Muscle layer of duodenum (tissue), 2 donors: ENCODE measurements at regions not wholly inside any gene's neighbourhood (a gene's known extent, or its start where the extent isn't known, plus 50 kb on each side); places are given as distances from the start of the nearest gene placed in this dataset.

Experiments
- H3K27ac ChIP-seq: one replicate; pipeline ENCODE4 v1.7.0; 2013; ENCODE audit warnings: mild to moderate bottlenecking, low read length
- H3K27me3 ChIP-seq: one replicate; pipeline ENCODE4 v1.7.0; 2013; ENCODE audit warnings: low read depth, mild to moderate bottlenecking, control low read depth, low read length
- H3K36me3 ChIP-seq, 2 donors: one replicate each; pipeline ENCODE4 v1.7.0; 2013; ENCODE audit warnings: low read length in 2 of 2, control low read depth in 1 of 2, mild to moderate bottlenecking in 1 of 2; ENCODE audit not compliant: insufficient read depth in 2 of 2, control insufficient read depth in 1 of 2
- H3K4me1 ChIP-seq, 2 donors: one replicate each; pipeline ENCODE4 v1.7.0; 2013; ENCODE audit warnings: low read length in 2 of 2, mild to moderate bottlenecking in 2 of 2, control low read depth in 1 of 2, moderate library complexity in 1 of 2; ENCODE audit not compliant: insufficient read depth in 2 of 2, control insufficient read depth in 1 of 2
- H3K4me3 ChIP-seq, 2 donors: one replicate each; pipeline ENCODE4 v1.7.0; 2013; ENCODE audit warnings: low read length in 2 of 2, low read depth in 1 of 2, mild to moderate bottlenecking in 1 of 2
- H3K9me3 ChIP-seq, 2 donors: one replicate each; pipeline ENCODE4 v1.7.0; 2013; ENCODE audit warnings: low read length in 2 of 2, control low read depth in 1 of 2, mild to moderate bottlenecking in 1 of 2; ENCODE audit not compliant: control insufficient read depth in 1 of 2
- donor health status: healthy.

DNA sequence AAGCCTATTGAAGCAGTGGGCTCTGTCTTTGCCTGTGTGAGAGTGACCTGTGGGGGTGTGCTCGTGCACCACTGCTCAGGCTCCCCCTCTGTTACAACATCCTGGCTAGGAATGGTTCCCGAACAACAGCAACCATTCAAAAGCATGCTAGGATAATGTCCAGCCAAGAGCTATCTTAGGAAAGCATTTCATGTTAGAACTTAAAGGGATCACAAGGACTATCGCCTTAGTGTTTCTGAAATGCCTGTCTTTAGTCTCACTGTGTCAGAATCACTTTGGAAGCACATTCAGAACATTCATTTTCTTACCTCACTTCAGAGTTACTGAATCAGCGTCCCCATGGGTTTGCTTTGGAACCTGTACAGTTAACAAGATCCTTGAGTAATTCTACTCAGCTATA, 134.9 kb upstream of the DSEL start:
- no peaks in the 10 kb centered on the region for H3K36me3 ChIP-seq

DNA sequence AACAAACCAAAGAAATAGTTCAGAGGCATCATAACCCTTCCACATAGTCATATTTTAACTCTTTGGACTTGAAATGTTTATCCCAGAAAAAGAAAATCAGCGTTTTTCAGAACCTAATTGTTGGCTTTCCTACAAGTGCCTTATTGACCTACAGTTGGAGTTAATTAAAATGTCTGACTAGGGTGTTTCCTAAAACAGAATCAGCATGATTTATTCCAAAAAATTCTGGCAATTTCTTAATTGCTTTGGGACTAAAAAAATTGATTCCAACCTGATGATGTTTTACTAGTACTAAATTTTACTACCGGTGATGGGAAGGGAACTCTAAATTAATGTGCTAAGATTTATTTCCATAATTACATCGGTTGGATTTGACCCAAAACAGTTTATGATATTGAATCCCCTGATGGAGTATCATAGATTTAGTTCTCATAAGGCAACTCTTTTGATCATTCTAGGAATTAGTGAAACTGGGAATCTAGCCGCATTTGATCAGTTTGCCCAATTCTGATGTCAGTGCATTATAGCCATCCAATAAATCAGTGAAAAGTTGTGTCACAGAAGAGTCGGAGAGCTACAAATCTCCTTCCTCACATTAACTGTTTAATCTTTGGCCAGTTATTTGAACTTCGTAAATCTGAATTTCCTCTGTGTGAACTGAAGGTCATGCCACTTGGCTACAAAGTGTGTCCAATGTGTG, 134.3 kb upstream of the DSEL start:
- H3K36me3 ChIP-seq = no peaks in the 10 kb centered on the region
- H3K27ac ChIP-seq = no peak overlapping the region
- H3K27me3 ChIP-seq = no peaks in the 10 kb centered on the region
- H3K4me3 ChIP-seq = no peak overlapping the region
- H3K4me1 ChIP-seq = peaks cover 0 to 5% of the 10 kb centered on the region in 2 donors
- H3K9me3 ChIP-seq = no peaks in the 10 kb centered on the region

More for the DNA sequence above, 134.9 kb upstream of the DSEL start:
- Histone ChIP-seq H3K4me3 (no peak overlapping the region), H3K9me3 (no peaks in the 10 kb centered on the region), H3K27me3 (no peaks in the 10 kb centered on the region), H3K4me1 (peaks cover 0 to 5% of the 10 kb centered on the region in 2 donors), H3K27ac (no peak overlapping the region)

DNA sequence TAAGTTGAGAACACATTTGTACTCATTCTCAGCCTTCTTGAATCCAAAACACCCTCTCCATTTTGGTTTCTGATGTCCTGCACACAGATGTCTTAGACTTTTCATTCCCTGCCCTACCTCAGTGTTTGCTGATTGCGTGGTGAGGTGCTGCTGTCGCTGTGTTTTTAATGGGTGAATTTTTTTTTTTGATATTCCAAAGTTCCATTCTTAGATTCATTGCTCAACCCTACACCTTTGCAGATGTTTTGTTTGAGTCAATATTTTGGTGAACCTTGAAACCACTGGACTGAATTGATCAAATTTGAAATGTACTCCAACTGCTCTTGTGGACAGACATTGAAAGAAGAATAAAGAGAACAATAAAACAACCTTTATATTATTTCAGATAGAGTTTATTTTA, 130.4 kb upstream of the DSEL start:
- no peaks in the 10 kb centered on the region for H3K9me3 ChIP-seq
- H3K36me3 ChIP-seq = no peaks in the 10 kb centered on the region
- no peaks in the 10 kb centered on the region for H3K27me3 ChIP-seq
- peaks cover 0 to 5% of the 10 kb centered on the region in 2 donors for H3K4me1 ChIP-seq
- no peak overlapping the region for H3K4me3 ChIP-seq
- H3K27ac ChIP-seq = no peak overlapping the region

DNA sequence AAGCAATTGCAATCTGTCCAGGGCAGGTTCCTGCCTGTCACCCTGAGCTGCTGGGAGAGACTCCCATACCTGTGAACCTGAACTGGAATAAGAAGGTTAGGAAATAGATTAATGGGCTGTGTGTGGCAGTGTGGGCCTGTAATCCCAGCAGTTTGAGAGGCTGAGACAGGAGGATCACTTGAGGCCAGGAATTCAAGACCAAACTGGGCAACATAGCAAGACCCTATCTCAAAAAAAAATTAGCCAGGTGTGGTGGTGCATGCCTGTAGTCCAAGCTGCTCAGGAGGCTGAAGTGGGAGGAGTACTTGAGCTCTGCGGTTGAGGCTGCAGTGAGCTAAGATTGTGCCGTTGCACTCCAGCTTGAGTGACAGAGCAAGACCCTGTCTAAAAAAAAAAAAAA, 127.7 kb upstream of the DSEL start:
- H3K27ac ChIP-seq = no peak overlapping the region
- no peaks in the 10 kb centered on the region for H3K27me3 ChIP-seq
- no peaks in the 10 kb centered on the region for H3K36me3 ChIP-seq
- no peaks in the 10 kb centered on the region for H3K9me3 ChIP-seq
- no peaks in the 10 kb centered on the region for H3K4me1 ChIP-seq
- H3K4me3 ChIP-seq = no peak overlapping the region

DNA sequence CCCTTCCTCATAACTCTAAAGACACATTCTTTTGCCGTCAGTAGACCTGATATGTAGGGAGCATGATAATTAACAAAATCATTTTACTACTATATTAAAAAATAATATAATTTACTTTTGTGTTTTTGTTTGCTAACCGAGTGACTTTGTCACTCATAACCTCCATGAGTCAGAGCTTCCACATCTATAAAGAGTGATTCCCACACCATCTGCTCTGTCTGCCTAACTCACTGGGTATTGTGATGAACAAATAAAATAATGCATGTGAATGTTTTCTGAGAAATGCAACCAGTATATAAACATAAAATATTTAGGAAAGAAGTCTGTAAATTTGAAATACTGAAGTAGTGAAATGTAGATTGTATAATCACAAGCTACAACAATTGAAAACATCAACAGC, 123.4 kb upstream of the DSEL start:
- no peaks in the 10 kb centered on the region for H3K27me3 ChIP-seq
- no peak overlapping the region for H3K4me3 ChIP-seq
- H3K36me3 ChIP-seq = no peaks in the 10 kb centered on the region
- no peaks in the 10 kb centered on the region for H3K9me3 ChIP-seq
- no peaks in the 10 kb centered on the region for H3K4me1 ChIP-seq
- H3K27ac ChIP-seq = no peak overlapping the region

DNA sequence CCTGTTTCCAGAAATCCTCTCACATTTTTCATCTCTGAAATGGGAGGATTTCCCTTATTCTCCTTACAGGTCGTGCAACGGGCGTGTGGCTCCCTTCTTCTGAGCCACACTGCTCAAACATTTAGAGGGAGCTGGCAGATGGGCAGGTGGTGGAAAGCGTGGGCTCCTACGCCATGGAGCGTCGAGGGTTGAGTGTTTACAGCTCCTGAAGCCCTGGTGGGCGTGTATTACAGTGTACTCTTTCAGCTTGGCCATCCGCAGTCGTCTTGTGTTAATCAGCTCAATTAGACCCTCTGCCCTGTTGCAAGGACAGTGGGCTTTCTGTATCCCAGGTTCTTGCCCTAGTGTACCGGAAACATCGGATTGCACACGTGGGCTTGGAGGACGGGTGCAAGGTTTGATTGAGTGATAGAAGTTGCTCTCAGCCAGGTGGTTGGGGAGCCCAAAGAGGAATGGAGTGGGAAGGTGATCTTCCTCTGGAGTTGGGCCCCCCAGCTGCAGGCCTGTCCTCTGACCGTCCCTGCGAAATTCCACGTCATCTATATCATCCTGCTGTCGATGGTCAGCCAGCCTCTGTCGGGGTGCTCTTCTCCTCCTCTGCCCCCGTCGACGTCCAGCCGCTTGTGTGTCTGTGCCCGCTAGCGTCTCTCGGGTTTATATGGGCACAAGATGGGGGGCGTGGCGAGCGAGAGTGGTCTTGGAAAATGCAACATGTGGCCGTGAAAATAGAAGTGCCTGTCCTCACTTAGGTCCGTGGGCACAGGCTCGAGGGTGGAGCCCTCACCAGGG, 120.3 kb upstream of the DSEL start:
- Histone ChIP-seq H3K36me3 (no peaks in the 10 kb centered on the region), H3K9me3 (no peaks in the 10 kb centered on the region), H3K27ac (no peak overlapping the region), H3K4me3 (no peak overlapping the region), H3K4me1 (no peaks in the 10 kb centered on the region), H3K27me3 (no peaks in the 10 kb centered on the region)

DNA sequence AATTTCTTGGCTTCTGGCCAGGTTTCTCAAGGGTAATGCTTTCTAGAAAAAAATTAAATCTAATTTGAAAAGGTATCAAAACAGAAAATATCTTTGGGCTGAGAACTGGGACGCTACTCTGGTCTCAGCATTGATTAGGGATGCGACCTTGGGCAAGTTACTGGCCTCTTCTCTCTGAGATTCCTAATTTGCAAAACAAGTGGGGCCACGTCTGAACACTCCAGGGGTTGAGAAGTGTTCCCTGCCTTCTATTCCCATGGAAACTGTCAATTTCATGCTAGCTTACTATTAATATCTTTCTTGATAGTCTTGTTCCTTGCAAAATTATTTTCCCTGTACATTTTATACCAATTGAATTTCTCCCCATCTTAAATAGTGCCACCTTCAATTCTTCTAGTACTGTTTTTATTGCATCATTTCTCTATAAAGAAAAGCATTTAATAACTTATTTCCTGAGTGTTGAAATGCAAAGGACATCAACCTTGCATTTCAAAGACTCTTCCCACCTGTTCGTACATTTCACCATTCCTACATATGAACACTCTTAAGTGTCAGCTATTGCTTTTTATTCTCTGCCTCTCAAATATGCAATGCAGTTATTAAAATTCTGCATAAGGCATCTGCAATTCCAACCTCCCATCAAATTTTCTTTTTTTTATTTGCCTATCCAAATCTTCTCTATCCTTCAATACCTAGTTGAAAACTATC, 118.3 kb upstream of the DSEL start:
- Histone ChIP-seq H3K36me3 (no peaks in the 10 kb centered on the region), H3K27me3 (no peaks in the 10 kb centered on the region), H3K9me3 (no peaks in the 10 kb centered on the region), H3K4me3 (no peak overlapping the region), H3K4me1 (no peaks in the 10 kb centered on the region), H3K27ac (no peak overlapping the region)

DNA sequence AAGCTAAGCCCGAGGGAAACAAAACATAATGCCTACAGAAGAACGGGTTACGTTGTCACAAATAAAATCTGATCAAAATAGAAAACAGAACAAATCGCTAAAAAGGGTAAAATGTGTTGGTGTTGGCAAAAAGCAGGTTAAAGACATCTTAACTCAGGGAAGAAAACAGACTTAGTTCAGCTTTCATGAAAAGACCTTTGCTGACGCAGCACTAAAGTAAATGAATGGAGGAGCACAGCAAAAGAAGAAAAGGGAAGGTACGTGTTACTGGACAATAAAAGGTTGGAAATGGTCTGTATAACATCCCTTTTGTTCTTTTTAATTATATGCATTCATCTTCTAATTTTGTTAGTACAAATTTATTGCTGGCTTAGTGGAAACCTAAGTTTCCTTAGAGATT, 117.4 kb upstream of the DSEL start:
- H3K36me3 ChIP-seq = no peaks in the 10 kb centered on the region
- no peaks in the 10 kb centered on the region for H3K9me3 ChIP-seq
- H3K27ac ChIP-seq = no peak overlapping the region
- H3K4me3 ChIP-seq = no peak overlapping the region
- H3K4me1 ChIP-seq = no peaks in the 10 kb centered on the region
- H3K27me3 ChIP-seq = no peaks in the 10 kb centered on the region

DNA sequence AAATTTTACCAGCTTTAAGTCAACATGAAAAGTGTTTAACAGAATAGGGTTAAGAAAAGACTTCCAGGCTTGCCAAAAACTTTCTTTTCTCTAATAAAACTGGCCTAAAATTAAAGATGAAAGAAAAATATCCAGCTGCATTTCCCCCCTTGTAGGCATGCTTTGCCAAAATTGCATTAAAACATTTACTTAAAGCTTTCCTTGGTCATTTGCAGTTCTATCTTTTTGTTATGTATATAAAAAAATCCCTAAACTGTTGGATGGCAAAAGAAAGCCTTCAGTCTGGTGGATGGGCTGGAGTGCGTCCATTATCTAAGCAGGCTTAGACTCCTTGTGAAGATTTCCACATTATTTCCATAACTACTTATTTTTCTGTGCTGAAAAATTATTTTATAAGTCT, 105.4 kb upstream of the DSEL start:
- no peaks in the 10 kb centered on the region for H3K36me3 ChIP-seq
- H3K4me1 ChIP-seq = no peaks in the 10 kb centered on the region
- no peak overlapping the region for H3K27ac ChIP-seq
- no peaks in the 10 kb centered on the region for H3K9me3 ChIP-seq
- H3K4me3 ChIP-seq = no peak overlapping the region
- H3K27me3 ChIP-seq = no peaks in the 10 kb centered on the region

DNA sequence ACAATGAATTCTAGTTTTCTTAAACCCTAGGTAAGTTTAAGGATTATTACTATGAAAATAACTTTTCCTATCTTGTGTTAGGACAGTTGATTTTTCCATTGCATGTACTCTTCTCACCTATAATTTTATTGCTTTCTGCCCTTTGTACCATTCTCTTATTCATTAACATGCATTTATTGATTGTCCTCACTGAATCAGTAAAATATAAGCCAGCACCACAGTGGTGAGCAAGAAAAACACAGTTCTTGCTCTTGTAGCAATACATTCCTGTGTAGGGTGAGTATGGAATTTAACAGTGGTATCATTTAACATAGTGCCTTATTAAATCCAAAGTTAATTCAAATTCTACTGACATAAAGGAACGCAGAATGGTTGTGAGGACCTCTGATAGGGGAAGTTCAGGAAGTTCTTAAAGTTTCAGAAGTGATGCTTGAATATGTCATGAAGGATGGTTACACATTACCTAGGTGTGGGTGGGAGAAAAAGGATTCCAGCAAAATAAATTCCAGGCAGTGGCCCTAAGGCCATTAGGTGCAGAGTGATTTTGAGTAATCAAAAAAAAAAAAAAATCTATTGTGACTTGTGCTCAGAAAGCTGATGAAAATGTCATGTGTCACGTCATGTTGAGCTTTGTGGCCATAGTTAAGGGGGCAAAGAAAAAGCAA, 104.7 kb upstream of the DSEL start:
- Histone ChIP-seq H3K27me3 (no peaks in the 10 kb centered on the region), H3K27ac (no peak overlapping the region), H3K4me1 (no peaks in the 10 kb centered on the region), H3K9me3 (no peaks in the 10 kb centered on the region), H3K4me3 (no peak overlapping the region), H3K36me3 (no peaks in the 10 kb centered on the region)

DNA sequence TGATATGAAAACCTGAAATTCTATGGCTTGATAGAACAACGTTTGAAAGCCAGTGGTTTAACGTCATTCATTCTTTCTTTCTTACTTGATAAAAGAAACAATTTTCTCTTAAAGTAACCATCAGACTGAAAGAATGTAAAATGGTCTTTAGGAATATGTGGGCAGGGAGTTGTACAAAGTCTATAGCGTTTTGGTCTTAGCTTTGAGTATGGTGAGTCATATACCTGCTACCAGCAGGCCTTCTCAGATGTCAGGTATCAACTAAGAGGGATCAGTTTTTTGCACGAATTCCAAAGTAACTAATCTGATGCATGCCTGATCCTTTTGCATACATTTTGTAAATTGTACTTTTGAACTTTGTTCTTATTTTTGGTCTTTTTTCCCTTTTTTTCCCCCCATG, 101.5 kb upstream of the DSEL start:
- no peaks in the 10 kb centered on the region for H3K27me3 ChIP-seq
- H3K36me3 ChIP-seq = no peaks in the 10 kb centered on the region
- no peaks in the 10 kb centered on the region for H3K4me1 ChIP-seq
- no peak overlapping the region for H3K4me3 ChIP-seq
- H3K27ac ChIP-seq = no peak overlapping the region
- no peaks in the 10 kb centered on the region for H3K9me3 ChIP-seq
